Body of pancreas (tissue), 4 donors: ENCODE measurements at regions not wholly inside any gene's neighbourhood (a gene's known extent, or its start where the extent isn't known, plus 50 kb on each side); places are given as distances from the start of the nearest gene placed in this dataset.

Experiments used
- ATAC-seq: fragments of 150-250 bp; one replicate; pipeline ENCODE4 v1.9.1; 2016
- DNase-seq, 4 donors: peaks; one replicate each; pipeline ENCODE4 v3.0.0-alpha.2; 2019
- H3K27ac ChIP-seq, 4 donors: fragments of 200-600 bp; sonication (generic); 1 replicate in 3 of 4; 2 replicates in 1 of 4; pipeline versions ENCODE4 v1.5.1 to v1.6.1; 2016 to 2019; ENCODE audit warnings: mild to moderate bottlenecking in 1 of 4, mixed read lengths in 1 of 4, moderate library complexity in 1 of 4
- H3K27me3 ChIP-seq, 2 donors: fragments of 200-600 bp; sonication (generic); one replicate each; pipeline ENCODE4 v1.6.0; 2016; ENCODE audit warnings: mild to moderate bottlenecking in 1 of 2
- H3K36me3 ChIP-seq, 2 donors: fragments of 200-600 bp; sonication (generic); replicated peaks in 1 of 2; 2 replicates each; pipeline ENCODE4 v1.5.1; 2016; ENCODE audit warnings: low read depth in 2 of 2; ENCODE audit not compliant: insufficient read depth in 1 of 2
- H3K4me1 ChIP-seq: fragments of 200-600 bp; sonication (generic); one replicate; pipeline ENCODE4 v1.6.0; 2016
- H3K4me3 ChIP-seq, 2 donors: fragments of 200-600 bp; sonication (generic); 1 replicate in 1 of 2; 2 replicates in 1 of 2; pipeline ENCODE4 v1.5.1; 2016 to 2019
- H3K9me3 ChIP-seq, 3 donors: fragments of 200-600 bp; sonication (generic); 1 replicate in 2 of 3; 2 replicates in 1 of 3; pipeline ENCODE4 v1.5.1; 2016
- CTCF ChIP-seq, 7 experiments: fragments of 450-650 bp in 4 of 7; fragments of 200-600 bp in 3 of 7; sonication (generic) in 3 of 7; IDR thresholded peaks; one replicate each; pipeline ENCODE4 v1.5.1; 2016 to 2019; ENCODE audit warnings: antibody characterized with exemption in 7 of 7
- POLR2A ChIP-seq, 3 donors: fragments of 450-650 bp; IDR thresholded peaks; one replicate each; pipeline ENCODE4 v1.6.1; 2016; ENCODE audit warnings: antibody characterized with exemption in 3 of 3, mild to moderate bottlenecking in 2 of 3
- WGBS, 2 donors: methylation state at CpG; one replicate each; pipeline ENCODE4 v1.1.5; 2017; 5-methylcytosine and 5-hydroxymethylcytosine counted together
- intact Hi-C: fragments of 100-400 bp; cut with DNase I; formaldehyde crosslinking; loops from one replicate; pipeline ENCODE4 v1.15.1; 2023

DNA sequence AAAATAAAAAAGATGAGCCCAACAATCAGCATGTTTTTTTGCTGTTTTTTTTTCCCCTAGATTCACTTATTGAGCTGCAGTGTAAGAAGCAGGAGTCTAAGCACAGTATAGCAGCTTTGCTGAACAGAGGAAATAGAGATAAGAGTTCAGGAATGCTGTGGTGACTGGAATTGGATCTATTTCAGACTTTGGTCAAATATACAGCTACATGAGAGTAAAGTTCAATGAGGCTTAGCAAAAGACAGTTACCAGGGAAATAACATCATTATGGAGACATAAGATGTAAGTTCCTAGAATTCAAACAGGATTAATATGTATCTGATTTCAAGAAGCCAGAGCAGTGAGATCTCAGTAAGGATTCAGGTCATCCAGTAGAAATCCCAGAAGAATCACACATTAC lies 613.0 kb downstream of the RPS29 start:
- Histone ChIP-seq H3K9me3 (no peaks in the 10 kb centered on the region), H3K27ac (no peak overlapping the region), H3K27me3 (no peaks in the 10 kb centered on the region), H3K4me3 (no peak overlapping the region), H3K36me3 (no peaks in the 10 kb centered on the region), H3K4me1 (no peaks in the 10 kb centered on the region)
- no peak for ATAC-seq
- intact Hi-C loops: no loop called here
- TF ChIP-seq POLR2A (IDR thresholded peaks at IDR 0.05) (no peak), CTCF (IDR thresholded peaks at IDR 0.05) (no peak)
- no peak for DNase-seq

- no peaks in the 10 kb centered on the region for H3K36me3 ChIP-seq
- TF ChIP-seq POLR2A (IDR thresholded peaks at IDR 0.05): no peak
- H3K27ac ChIP-seq: no peak overlapping the region
- H3K27me3 ChIP-seq: no peaks in the 10 kb centered on the region
- no peaks in the 10 kb centered on the region for H3K4me1 ChIP-seq
- H3K9me3 ChIP-seq: no peaks in the 10 kb centered on the region
- H3K4me3 ChIP-seq: no peak overlapping the region
- intact Hi-C loops: no loop called here
- no peak for DNase-seq
- no peak for ATAC-seq
Observed at GRCh38 chr14:48970943-48971342, 615.2 kb downstream of the RPS29 start.

DNA sequence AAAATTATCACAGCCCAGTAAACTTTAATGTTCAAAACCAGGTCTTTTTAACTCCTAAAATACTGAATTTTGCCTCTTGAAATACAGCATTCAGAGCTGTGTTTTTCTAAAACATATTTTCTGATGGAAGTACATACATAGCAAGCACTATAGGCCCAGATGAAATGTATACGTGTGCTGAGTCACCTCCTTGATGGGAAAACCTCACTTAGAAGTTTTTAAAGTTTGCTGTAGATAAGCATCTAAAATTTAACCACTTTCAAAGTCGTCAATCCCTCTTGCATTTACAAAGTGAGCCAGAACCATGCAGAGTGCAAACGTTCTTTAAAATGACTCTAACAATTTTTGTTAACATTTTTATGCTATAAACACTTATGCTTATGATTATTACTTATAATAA lies 618.8 kb downstream of the RPS29 start:
- TF ChIP-seq POLR2A (IDR thresholded peaks at IDR 0.05): no peak
- intact Hi-C loops: no loop called here
- DNase-seq (no peak), ATAC-seq (no peak)
- H3K36me3 ChIP-seq: no peaks in the 10 kb centered on the region
- H3K9me3 ChIP-seq: no peaks in the 10 kb centered on the region
- no peak overlapping the region for H3K4me3 ChIP-seq
- H3K27me3 ChIP-seq: no peaks in the 10 kb centered on the region
- WGBS, 2 donors: 9 to 19% methylated on average over 3 of the region's 3 CpGs
- H3K27ac ChIP-seq: no peak overlapping the region
- H3K4me1 ChIP-seq: no peaks in the 10 kb centered on the region

DNA sequence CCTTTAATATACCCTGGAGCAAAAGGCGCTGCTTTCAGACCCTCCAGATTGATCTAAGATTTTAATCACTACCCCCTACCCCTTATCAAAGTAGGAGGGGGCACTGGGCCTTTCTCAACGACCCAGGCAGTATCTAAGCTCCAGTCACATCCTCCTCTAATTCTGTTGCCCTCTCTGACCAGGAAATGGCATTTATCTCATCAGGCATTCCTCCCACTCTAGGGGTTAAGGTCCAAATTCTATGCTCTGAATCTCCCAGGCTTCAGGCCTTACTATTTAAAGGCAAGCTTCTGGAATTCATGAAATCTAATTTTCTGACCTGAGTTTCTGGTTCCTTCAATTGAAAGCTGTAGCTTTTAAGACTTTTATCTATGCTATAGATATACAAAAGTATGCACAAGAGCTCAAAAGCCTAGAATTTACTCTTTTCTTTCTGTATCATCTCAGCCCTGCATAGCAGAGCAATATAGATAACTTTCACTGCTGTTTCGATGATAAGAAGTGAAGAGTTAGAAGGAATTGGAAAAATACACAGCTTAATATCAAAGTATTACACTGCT lies 622.9 kb downstream of the RPS29 start:
- H3K4me1 ChIP-seq: no peaks in the 10 kb centered on the region
- intact Hi-C loops: no loop called here
- ATAC-seq: no peak
- TF ChIP-seq CTCF (IDR thresholded peaks at IDR 0.05) (no peak), POLR2A (IDR thresholded peaks at IDR 0.05) (no peak)
- no peaks in the 10 kb centered on the region for H3K9me3 ChIP-seq
- no peaks in the 10 kb centered on the region for H3K36me3 ChIP-seq
- WGBS, 2 donors: 28 to 36% methylated on average over 3 of the region's 3 CpGs
- H3K27ac ChIP-seq: no peak overlapping the region
- DNase-seq: no peak
- H3K27me3 ChIP-seq: no peaks in the 10 kb centered on the region
- H3K4me3 ChIP-seq: no peak overlapping the region

DNA sequence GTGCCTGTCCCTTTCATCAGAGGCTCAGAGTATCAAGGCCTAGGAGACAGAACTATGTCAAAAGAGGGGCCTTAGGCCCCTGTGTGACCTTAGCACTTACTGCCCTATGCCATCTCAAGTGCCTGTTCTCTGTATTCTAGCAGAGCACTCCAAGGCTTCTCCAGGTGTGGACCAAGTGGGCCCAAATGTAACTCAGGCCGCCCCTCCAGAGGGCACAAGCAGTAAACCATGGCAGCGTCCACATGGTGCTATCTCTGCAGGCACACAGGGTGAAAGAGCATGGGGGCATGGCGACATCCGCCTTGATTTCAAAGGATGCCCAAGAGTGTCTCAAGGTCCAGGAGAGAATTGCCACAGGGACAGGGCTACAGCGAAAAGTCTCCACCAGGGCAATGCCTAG lies 628.7 kb downstream of the RPS29 start:
- intact Hi-C loops: no loop called here
- ATAC-seq: no peak
- no peak overlapping the region for H3K27ac ChIP-seq
- DNase-seq: no peak
- 77 to 100% methylated on average over 1 to 5 of the region's 5 CpGs for WGBS, 2 donors
- H3K27me3 ChIP-seq: no peaks in the 10 kb centered on the region
- TF ChIP-seq CTCF (IDR thresholded peaks at IDR 0.05): no peak
- no peak for TF ChIP-seq POLR2A (IDR thresholded peaks at IDR 0.05)
- H3K9me3 ChIP-seq: no peaks in the 10 kb centered on the region
- no peaks in the 10 kb centered on the region for H3K36me3 ChIP-seq
- H3K4me3 ChIP-seq: no peak overlapping the region
- H3K4me1 ChIP-seq: no peaks in the 10 kb centered on the region

- DNase-seq (no peak), ATAC-seq (no peak)
- H3K27me3 ChIP-seq: no peaks in the 10 kb centered on the region
- H3K27ac ChIP-seq: no peak overlapping the region
- H3K4me3 ChIP-seq: no peak overlapping the region
- no peaks in the 10 kb centered on the region for H3K36me3 ChIP-seq
- no peaks in the 10 kb centered on the region for H3K9me3 ChIP-seq
- TF ChIP-seq POLR2A (IDR thresholded peaks at IDR 0.05): no peak
- TF ChIP-seq CTCF (IDR thresholded peaks at IDR 0.05): no peak
- intact Hi-C loops: no loop called here
- H3K4me1 ChIP-seq: no peaks in the 10 kb centered on the region
- 13 to 21% methylated on average over 1 of the region's 1 CpG for WGBS, 2 donors
Observed at GRCh38 chr14:48955857-48956256, 630.3 kb downstream of the RPS29 start.
